GM13976 (cell line): ENCODE measurements at regions not wholly inside any gene's neighbourhood (a gene's known extent, or its start where the extent isn't known, plus 50 kb on each side); places are given as distances from the start of the nearest gene placed in this dataset.

ENCODE experiments used
- DNase-seq: peaks from one replicate; pipeline ENCODE4 v3.0.0; 2012; ENCODE audit warnings: low spot score
- CTCF ChIP-seq: IDR thresholded peaks from 2 replicates; pipeline ENCODE4 v1.5.1; 2012; ENCODE audit warnings: borderline replicate concordance, mild to moderate bottlenecking; ENCODE audit not compliant: insufficient read depth; ENCODE audit errors: extremely low read depth, missing control alignments, control extremely low read depth
- in situ Hi-C: fragments of 300-500 bp; cut with MboI; formaldehyde crosslinking; loops from one replicate; pipeline ENCODE4 v1.12.0; 2022; ENCODE audit warnings: low sequenced_read_pairs, mixed read lengths, inconsistent platforms; ENCODE audit not compliant: unreplicated experiment

GRCh38 chr2:48126162-48126561 is 188.3 kb upstream of the FOXN2 start:
- no peak for TF ChIP-seq CTCF
- DNase-seq: no peak
- in situ Hi-C loops: no loop called here

- DNase-seq: no peak
- TF ChIP-seq CTCF: no peak
- in situ Hi-C loops: no loop called here
These were observed 186.8 kb upstream of the FOXN2 start for GRCh38 chr2:48127612-48128191.

GRCh38 chr2:48129293-48129950 is 185.1 kb upstream of the FOXN2 start:
- DNase-seq: no peak
- TF ChIP-seq CTCF: no peak
- in situ Hi-C loops: no loop called here

DNA sequence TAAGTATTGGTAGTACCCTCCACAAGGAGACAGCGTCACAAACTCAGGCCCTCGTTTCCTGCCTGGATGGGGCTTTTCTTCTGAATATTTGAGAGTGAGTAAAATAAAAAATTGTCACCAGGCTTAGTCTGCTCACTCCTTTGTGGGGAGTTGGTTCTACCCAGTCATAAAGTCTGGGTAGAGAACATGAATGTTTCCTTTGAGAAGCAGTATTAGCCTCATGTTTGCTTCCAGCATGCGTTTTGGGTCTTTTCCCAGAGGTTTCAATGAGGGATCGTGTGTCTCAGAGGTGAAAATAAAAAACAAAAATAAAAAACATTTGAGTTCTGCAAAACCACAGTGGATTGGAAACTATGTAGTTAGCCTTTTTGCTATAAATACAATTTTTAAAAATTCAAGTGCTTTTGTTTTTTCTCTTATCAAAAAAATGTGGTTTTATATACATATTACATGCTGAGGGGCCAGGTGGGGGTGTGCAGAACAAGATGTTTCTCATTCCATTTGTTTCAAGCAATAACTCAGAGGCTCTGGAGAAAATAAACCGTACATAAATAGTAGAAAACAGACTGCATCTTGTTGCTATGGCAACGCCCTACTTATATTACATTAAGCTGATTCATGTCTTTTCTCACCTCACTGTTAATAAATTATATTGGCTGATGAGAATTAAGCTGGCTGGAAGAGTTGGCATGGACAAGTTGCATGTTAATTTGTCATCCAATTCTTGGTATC is 182.8 kb upstream of the FOXN2 start:
- no peak for DNase-seq
- in situ Hi-C loops: no loop called here
- TF ChIP-seq CTCF: no peak

- no peak for TF ChIP-seq CTCF
- in situ Hi-C loops: no loop called here
These were observed 182.2 kb upstream of the FOXN2 start for GRCh38 chr2:48132271-48132625.

GRCh38 chr2:48134704-48135103 is 179.8 kb upstream of the FOXN2 start:
- TF ChIP-seq CTCF: no peak
- in situ Hi-C loops: no loop called here
- no peak for DNase-seq

More at GRCh38 chr2:48132271-48132625, 182.2 kb upstream of the FOXN2 start:
- no peak for DNase-seq

GRCh38 chr2:48135797-48136196 is 178.7 kb upstream of the FOXN2 start:
- DNase-seq: no peak
- in situ Hi-C loops: no loop called here
- TF ChIP-seq CTCF: no peak
